SW 1271 (cell line): ENCODE measurements at regions not wholly inside any gene's neighbourhood (a gene's known extent, or its start where the extent isn't known, plus 50 kb on each side); places are given as distances from the start of the nearest gene placed in this dataset.

ENCODE experiments used
- DNase-seq, 2 experiments: peaks; one replicate each; lab custom pipeline; 2025; lab: John Stamatoyannopoulos, UW

DNA sequence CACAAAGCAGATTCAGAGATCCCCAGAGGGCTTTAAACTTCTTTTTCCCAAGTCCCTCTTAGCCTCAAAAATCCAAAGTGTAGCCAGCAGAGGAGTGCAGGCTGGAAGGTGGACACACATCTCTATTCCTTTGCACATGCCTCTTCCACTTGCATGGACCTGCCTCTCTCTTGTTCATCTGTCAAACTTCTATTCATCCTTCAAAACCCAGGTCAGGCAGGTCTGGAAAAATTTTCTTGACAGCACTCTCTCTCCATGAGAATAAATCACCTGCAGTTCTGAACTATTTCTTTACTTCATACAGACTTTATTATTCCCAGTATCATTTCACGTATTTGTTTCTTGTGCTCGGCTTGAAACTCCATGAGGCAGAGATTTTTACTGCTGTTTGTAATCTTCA, 127.5 kb downstream of the SS18 start:
- no peak for DNase-seq

DNA sequence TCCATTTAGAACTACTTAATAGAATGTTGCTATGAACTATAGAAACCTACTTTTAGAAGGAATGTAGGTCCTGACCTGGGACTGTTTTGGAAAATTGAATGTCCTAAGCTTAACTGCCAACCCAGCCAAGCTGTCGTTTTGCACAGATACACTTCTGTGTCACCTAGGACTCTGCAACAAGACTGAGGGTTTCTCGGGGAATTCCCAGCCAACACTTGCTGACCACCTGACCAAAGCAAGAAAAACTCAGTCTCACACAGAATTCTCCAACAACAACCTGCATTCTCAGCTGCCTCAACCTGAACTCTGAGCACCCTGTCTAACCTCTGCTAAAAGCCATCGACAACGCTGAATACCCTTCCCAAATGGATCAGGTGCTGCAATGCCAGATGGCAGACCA, 128.2 kb downstream of the SS18 start:
- DNase-seq, result no peak

DNA sequence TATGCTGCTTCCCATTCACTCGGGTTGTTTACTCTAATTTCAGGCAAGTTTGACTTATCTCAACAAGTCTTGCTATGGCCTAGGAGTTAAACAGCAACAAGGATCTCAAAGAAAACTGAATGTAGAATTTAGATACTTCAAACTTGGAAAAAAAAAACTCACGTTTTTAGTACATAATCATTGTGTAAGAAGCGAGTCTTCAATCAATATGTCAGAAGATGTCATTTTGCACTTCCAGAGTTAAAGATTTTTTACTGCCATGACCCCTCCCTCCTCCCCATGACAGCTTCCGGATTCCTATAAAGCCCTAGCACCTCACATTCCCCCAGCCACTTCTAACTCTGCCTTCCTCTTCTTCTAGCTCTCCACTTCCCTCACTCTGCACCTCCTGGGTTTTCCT, 133.4 kb downstream of the SS18 start:
- DNase-seq, result no peak

DNA sequence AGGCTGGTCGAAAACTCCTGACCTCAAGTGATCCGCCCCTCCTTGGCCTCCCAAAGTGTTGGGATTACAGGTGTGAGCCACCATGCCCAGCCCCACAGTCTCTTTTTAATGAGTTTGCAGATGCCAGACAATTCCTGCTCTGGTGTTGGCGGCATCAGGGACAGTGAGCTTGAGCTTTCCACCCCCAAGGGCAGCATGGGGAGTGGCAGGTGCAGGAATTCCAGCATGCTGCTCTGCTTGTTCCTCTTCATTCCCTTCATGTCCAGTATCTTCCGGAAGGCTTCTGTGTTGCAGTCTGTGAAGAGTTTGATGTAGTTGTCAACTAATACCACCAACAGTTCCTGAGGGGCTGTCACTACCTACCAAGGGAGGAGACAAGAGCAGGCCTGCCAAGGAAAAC, 137.3 kb downstream of the SS18 start:
- no peak for DNase-seq

DNA sequence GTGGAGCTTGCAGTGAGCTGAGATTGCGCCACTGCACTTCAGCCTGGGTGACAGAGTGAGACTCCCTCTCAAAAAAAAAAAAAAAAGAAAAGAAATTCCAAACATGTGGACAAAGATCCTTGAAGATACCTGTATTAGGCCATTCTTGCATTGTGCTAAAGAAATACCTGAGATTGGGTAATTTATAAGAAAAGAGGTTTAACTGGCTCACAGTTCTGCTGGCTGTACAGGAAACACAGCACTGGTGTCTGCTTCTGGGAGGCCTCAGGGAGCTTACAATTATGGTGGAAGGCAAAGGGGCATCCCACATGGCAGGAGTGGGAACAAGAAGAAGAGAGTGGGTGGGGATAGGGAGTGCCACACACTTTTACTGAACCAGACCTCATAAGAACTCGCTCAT, 140.1 kb downstream of the SS18 start:
- no peak for DNase-seq

DNA sequence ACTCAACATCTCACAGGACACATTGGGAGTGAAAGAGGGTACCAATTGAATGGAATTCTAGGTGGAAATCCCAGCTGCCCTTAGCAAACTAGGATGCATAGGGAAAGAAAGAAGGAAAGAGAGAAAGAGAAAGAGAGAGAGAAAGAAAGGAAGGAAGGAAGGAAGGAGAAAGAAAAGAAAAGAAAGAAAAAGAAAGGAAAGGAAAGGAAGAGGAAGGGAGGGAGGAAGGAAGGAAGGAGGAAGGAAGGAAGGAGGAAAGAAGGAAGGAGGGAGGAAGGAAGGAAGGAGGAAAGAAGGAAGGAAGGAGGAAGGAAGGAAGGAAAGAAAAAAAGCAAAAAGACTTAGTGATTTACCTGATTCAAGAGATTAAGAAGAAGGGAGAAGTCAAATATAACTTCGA, 143.9 kb downstream of the SS18 start:
- DNase-seq, result no peak

DNA sequence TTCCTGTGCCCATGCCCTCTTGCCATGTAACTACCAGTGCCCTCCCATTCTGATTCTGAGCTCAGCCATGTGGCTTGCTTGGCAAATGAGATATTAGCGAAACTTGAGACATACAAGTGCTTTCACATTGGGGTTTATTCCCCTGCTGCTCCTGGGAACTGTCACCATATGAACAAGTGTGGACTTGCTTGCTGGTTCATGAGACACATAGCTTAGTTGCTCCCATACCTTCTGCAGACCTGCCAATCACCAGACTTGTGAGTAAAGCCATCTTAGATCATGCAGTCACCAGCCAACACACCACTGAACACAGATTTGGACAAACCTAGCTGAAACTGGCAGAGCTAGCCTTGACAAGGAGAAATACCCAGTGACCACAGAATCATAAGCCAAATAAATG, 155.1 kb downstream of the SS18 start:
- DNase-seq, result no peak

DNA sequence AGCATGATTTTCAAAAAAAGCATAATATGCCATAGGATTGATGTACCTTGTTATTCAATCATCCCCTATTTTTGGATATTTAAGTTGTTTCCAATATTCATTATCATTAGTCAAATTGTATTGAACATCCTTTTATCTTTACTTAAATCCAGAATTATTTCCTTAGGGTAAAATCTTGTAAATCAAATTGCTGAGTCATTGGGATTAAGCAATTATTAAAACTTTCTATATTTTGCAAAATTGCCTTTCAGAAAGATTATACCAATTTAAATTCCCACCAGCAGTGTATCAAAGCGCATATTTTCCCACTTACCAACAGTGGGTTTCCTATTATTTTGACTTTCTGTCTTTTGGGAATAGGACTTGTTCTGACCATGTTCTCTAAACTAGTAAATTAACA, 159.3 kb downstream of the SS18 start:
- no peak for DNase-seq

DNA sequence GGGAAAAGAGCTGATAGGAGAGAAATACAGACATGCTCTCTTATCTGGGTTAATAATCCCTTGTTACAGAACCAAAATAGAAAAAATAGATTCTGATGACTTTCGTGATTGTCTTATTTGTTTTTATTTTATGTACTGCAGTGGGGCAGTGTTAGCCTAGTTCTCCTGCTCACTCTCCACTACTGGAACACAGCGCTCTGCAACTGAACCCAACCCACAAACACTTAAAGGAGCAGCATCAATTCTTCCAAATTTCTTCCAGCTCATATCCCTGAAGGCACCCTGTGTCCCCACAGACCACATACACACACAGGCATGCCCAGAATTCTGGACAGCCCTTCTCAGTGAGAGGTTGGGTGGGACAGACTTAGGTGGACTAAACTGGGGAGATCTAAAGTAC, 160.6 kb downstream of the SS18 start:
- no peak for DNase-seq

DNA sequence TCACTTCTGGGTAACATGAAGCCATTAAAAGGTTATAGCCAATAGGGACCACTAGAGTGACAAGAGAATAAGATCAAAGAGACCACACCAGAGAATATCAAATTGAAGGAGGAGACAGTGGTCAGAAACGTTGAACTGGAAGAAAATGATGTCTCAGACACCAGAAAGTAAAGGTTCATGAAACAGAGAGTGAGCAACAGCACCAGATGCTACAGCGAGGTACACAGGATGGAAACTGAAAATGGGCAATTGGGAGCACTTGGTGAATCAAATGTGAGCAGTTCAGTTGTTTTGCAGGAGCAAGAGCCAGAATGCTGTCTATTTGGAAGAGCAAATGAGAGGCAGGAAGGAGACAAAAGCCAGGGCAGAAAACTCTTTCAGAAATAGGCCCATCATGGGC, 162.6 kb downstream of the SS18 start:
- no peak for DNase-seq

DNA sequence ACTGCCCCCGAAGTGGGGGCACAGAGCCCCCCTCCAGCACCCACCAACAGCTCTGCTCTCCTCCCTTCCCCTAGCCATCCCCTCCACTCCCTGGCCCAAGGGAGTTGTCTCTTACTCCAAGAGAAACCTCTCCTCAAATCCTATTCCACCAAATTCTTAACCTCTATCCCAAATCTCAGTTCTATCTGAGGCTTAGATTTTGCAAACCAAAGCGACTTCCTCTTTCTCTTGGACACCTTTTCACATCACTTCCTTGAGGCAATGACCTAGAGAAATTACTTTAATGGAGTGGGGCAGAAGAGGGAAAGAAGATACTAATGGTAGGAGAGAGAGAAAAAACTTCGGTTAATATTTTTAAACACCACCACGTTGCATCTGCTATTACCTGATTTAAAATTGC, 167.2 kb downstream of the SS18 start:
- no peak for DNase-seq

DNA sequence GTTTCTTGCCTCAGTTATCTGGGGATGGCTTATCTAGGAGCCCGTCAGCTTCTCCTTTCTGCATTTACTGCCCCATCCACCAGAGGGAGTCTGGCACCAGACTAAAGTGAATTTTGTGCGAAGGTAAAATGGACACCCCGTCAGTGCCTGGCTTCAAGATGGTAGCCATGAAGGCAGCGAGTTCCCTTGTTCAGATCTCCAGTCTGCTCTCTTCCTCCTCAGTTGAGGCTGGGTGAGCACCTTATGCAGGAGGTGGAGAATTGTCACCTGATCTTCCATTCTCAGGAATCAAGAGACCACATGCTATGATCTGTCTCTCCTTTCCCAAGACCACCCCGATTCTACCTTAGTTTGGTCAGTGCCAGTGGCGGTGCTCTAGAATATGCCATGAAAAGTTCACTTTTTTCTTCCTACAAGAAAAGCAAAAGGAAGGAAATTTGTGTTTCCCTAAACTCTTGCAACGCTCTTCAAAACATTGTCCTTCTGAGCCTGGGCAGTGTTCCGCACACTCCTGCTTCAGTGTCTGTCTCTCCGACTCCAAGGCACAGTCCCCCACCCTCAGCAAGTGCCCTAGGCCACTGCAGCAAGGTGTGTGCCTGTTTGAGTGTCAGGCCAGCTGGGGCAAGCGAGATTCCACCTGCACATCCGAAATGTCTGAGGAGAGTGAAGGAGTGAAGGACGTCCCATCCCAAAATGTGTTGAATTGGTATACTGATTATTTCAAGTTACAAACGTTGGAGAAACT, 168.6 kb downstream of the SS18 start:
- peak in 1 of 2 experiments; percentile 15 for DNase-seq

DNA sequence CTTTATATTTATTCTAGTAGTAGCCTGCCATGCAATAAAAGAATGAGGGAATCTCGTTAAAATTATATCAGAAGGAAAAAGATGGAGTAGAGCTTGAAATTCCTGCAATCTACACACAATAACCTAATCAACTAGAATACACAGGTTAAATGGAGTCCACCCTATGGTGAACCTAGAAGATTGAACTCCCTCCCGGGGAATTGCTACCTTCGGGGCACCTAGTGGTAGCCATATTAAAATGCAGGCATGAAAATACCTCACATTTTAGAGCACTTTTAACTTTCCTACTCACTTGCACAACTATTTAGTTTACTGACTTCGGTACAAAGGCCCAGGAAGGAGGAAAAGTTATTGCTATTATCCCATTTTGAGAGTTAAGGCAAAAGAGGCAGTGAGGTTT, 174.5 kb downstream of the SS18 start:
- no peak for DNase-seq

DNA sequence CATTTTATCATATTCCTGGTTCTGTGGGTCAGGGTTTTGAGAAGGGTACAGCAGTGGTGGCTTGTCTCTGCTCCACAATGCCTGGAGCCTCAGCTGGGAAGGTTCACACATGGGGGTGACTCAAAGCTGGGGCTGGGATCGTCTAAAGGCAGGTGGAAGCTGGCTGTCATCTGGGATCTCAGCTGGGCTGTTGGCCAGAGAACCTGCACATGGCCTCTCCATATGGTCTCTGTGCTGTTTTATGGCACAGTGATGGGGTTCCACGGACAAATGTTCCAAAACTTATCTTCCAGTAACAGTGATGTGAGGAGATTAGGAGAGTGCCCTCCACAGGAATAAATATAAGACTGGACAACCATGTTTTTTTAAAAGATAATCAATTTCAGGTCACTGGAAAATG, 191.4 kb downstream of the SS18 start:
- no peak for DNase-seq

DNA sequence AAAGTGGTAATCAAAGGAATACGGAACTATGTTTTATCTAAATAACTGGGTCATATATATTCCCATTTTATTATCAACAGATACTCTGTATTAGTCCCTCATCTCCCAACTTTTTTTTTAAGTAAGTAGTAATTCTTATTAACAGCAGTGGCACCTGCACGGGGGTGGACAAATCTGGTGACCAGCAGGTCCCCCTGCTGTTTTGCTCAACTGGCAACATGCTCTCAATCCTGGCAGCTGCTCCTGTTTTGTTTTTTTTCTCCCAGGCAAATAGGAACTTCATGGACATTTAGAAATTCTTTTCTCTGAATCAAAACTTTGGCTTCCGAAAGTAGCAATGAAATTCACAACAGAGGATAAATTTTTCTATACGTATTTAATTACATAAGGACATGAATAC, 193.5 kb downstream of the SS18 start:
- DNase-seq, result no peak

DNA sequence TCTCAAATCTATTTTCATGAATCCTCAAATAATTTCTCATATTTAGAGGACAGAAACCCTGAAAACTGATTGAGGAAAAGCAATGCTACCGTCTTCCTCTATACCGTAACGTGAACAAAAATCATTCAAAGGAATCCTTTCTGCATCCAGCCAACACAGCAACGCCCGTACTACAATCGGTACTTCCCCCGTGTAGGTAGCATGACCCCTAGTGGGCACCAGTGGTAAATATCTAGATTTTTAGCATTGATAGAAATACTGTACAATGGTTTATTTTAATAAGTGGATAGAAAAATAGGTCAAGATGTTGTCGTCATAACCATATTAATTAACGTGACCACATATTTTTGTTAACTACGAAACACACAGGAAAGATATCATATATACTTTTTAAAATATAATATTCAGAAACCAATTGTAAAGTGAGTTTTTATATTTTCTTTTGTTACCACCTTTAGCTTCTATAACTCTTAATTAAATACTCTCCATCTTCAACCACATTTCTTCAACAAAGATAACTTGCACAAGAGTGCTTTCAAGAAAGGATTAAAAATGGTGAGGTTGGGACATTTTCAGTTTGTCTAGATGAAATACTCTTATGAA, 194.1 kb downstream of the SS18 start:
- peak in 1 of 2 experiments; percentile 47 for DNase-seq

DNA sequence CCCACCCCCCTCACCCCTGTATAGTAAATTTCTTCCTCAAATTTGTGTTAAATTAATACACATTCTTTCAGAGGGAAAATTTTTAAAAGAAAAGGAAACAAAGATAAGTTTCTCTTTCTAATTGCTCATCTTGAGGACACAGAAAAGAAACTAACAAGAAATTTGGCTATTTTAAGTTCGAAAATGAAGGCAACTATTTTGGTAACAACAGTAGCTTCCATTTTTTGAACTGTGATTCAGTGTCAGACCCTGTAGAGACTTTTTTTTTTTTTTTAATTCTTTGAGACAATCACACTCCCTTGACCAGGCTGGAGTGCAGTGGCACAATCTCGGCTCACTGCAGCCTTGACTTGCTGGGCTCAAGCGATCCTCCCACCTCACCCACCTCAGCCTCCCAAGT, 194.9 kb downstream of the SS18 start:
- no peak for DNase-seq

DNA sequence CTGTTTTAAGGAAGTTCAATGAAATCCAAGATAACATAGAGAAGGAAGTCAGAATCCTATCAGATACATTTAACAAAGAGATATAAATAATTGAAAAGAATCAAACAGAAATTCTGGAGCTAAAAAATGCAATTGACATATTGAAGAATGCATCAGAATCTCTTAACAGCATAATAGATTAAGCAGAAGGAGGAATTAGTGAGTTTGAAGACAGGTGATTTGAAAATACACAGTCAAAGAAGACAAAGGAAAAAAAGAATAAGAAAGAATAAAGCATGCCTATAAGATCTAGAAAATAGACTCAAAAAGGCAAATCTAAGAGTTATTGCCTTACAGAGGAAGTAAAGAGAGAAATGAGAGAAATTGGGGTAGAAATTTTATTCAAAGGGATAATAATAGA, 204.1 kb downstream of the SS18 start:
- DNase-seq, result no peak

DNA sequence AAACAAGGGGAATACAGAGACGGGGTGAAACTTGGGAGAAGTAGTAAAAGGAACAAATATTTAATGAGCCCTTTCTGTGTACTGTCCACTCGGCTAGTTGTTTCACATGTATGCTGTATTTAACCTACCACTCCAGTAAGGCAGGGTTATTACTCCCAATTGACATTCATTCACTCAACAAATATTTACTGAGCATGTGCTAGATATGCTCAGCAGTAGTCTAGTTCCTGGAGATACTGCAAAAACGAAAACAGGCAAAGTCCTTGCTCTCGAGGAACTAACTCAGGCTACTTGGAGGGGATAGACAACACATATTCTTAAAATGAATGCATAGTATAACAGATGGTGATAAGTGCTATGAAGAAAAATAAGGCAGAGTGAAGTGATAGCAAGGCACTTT, 207.3 kb downstream of the SS18 start:
- no peak for DNase-seq

DNA sequence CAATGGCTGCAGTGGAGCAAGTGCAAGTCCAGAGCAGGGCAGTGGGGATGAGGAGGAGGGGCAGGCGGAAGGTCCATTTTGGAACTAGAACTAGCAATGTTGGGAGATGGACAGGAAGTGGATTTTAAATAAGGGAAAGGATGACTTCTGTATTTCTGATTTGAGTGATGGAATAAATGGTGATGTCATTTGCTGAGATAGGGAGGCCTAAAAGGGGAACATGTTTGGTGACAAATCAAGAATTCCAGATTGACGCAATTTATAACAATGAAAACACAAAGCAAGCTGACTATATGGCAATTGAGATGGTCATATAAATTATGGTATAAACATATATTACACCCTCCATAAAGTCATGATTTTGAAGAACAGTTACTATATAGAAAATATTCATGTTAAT, 209.3 kb downstream of the SS18 start:
- DNase-seq, result no peak

DNA sequence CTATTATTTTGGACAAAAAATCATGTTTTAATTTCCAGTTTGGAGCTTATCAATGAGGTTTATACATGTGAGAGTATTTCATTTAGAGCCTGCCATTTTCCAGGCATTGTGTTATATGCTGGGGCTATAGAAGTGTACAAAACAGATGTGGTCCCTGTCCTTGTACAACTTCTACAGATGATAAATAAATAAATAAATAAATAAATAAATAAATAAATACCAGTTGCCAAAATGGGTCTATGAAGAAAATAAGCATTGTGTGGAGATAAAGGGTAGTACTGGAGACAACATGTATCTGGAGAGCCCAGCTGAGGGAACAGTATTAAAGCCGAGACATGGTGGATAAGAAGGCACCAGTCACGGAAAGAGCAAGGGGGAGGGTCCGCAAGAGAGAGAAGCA, 210.0 kb downstream of the SS18 start:
- no peak for DNase-seq

DNA sequence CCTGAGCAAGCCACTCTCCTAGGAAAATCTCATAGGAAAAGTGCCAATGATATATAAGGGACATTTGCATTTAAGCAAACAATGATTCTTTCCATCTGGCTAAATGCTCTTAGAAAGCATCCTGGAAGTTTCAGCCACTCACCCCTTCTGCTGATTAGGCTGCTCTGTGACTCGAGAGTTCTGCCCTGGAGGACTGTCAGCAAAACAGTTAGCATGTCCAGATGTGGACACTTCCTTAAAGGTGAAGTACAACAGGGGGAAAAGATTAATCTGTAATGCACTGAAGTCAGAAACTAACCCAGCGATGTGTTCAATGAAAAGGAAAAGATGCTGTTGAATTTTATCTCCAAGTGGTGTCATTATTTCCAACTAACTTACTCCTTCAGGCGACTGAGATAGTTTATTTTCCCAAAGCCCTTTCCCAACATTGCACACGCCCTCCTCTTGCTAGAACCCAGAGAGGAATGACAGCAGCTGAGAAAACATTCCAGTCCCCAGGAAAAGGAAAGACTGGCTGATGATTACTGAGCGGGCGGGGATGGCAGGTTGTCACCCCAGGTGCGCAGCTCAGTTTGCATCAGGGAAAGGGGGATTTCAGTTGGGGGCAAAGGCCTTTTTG, 214.0 kb downstream of the SS18 start:
- no peak for DNase-seq

DNA sequence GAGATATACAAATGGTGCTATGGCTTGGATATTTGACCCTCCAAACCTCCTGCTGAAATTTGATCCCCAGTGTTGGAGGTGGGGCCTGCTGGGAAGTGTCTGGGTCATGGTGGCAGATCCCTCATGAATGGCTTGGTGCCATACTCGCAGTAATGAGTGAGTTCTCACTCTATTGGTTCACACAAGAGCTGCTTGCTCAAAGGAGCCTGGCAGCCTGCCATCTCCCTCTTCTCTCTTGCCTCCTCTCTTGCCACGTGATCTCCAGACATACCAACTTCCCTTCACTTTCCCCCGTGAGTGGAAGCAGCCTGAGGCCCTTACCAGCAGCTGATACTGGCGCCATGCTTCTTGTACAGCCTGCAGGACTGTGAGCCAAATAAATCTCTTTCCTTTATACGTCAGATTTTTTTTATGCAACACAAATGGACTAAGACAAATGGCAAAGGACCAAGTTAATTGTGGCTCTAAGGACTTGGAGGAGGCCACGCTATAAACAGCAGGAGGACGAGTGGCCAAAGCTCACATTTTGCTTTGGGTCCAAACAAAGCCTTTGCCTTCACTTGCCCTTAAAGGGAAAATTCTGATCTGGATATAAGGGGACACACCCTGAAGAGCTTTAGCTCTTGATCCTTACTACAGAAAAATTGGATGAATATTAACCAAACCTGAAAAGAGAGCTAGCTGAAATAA, 214.7 kb downstream of the SS18 start:
- no peak for DNase-seq
